GM12864 (cell line): ENCODE measurements at regions not wholly inside any gene's neighbourhood (a gene's known extent, or its start where the extent isn't known, plus 50 kb on each side); places are given as distances from the start of the nearest gene placed in this dataset.

ENCODE experiments used
- DNase-seq: peaks from one replicate; pipeline ENCODE4 v3.0.0-alpha.2; 2011; ENCODE audit warnings: low read depth
- H3K4me3 ChIP-seq: 2 replicates; pipeline ENCODE4 v1.5.1; 2011; ENCODE audit warnings: mild to moderate bottlenecking, low read depth, low read length, control low read depth
- CTCF ChIP-seq: IDR thresholded peaks from 2 replicates; pipeline ENCODE4 v1.5.1; 2011; ENCODE audit warnings: low read depth, mild to moderate bottlenecking, moderate library complexity, low read length, control low read depth, inconsistent platforms; ENCODE audit errors: missing control alignments

GRCh38 chr6:141105481-141105880, 1027.2 kb upstream of the GJE1 start:
- no peak overlapping the region for H3K4me3 ChIP-seq
- no peak for DNase-seq
- no peak for TF ChIP-seq CTCF

GRCh38 chr6:141103246-141103645, 1029.5 kb upstream of the GJE1 start:
- no peak for TF ChIP-seq CTCF
- no peak for DNase-seq
- H3K4me3 ChIP-seq = no peak overlapping the region

DNA sequence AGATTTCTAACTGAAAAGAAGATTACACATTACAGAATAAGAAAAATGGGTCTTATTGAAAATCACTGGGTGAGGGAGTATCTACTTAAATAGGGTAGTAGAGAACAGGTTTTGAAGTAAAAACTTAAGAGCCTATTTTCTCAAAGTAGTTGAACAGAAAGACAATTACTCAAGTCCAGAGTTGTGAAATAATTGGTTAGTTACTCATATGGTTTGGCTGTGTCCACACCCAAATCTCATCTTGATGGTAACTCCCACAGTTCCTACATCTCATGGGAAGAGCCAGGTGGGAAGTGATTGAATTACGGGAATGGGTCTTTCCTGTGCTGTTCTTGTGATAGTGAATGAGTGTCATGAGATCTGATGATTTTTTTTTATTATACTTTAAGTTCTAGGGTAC, 1035.3 kb upstream of the GJE1 start:
- TF ChIP-seq CTCF = no peak
- no peak overlapping the region for H3K4me3 ChIP-seq
- no peak for DNase-seq

DNA sequence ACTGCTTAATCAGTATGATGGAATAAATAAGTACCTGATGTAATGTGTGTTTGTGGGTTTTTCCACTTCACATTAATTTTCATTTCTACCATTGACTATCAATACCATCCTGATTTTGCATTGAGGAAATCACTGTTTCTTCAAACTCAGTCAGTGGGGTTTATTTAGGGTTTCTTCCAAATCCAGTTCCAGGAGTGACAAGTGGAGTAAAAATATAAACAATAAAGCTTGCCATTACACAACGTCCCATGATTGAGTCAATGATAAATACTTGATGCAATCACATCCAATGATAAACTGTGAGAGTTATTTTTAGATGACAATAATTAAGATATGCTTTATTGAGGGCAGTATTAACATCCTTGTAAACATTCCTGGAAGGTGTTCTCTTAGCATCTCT, 1037.4 kb upstream of the GJE1 start:
- TF ChIP-seq CTCF = no peak

DNA sequence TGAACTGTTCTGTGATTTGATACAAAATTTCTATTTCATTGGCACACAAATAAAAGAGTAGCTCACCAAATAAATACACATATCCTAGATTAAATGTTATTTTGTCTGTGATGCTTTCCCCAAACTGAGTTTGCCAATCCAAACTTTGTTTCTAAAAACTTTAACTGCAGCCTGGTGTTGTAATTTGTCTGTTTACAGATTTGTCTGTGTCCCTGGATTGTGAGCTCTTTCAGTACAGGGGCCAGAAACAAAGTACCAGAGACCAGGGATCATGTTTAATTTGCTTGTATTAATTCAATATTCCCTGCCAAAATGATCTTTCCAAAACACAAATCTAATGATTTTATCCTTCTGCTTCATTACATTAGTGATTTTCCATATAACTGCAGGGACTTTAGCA, 1044.6 kb upstream of the GJE1 start:
- TF ChIP-seq CTCF = no peak
- no peak for DNase-seq
- no peak overlapping the region for H3K4me3 ChIP-seq

More for the DNA sequence above, 1037.4 kb upstream of the GJE1 start:
- DNase-seq = no peak
- H3K4me3 ChIP-seq = no peak overlapping the region

DNA sequence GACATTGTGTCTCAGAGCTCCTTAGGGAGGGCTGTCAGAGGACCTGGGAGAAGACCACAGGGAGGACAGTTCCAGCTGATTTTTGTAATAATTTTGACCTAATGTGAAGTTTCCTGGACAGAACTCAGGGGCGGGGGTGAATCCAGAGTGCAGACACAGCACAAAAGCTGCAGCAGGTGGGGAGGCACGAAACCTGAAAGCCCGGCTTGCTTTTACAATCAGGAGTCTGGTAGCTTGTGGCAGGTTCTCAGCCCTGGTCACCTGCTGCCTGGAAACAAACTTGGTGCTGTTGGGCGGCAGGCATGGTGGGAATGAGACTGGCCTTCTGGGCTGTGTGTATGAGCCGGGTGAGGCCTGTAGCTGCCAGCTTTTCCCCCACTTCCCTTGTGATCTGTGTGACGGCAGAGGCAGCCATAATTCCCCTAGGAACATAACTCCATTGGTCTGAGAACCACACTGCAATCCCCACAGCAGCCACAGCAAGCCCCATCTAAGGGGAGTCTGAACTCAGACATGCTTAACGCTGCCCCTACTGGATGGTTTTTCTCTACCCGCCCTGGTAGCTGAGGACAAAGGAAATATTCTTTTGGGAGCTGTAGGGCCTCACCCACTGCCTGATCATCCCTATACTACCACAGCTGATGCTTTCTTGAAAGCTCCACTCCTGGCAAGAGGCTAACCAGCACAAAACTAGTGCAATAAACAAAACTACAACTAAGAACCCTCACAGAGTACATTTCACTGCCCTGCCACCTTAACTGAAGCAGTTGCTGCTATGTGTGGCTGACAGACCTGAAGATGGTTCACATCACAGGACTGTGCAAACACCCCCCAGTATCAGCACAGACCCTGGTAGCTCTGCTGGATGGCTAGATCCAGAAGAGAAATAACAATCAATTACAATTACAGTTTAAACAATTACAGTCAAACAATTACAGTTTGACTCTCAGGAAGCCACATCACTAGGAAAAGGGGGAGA, 1055.1 kb upstream of the GJE1 start:
- peak; percentile 23 for TF ChIP-seq CTCF
- no peak for DNase-seq
- no peak overlapping the region for H3K4me3 ChIP-seq

GRCh38 chr6:141057761-141058160, 1075.0 kb upstream of the GJE1 start:
- no peak for DNase-seq
- TF ChIP-seq CTCF = no peak
- no peak overlapping the region for H3K4me3 ChIP-seq
